Hematopoietic multipotent progenitor cell treated with erythropoietin and hydrocortisone succinate and interleukin-3 and kit ligand, for 8 days (in vitro differentiated cells): ENCODE measurements at regions not wholly inside any gene's neighbourhood (a gene's known extent, or its start where the extent isn't known, plus 50 kb on each side); places are given as distances from the start of the nearest gene placed in this dataset.

Source experiments
- DNase-seq: peaks from one replicate; pipeline ENCODE4 v3.0.0-alpha.2; 2015

GRCh38 chr12:46461459-46461858, 88.9 kb upstream of the SLC38A2 start:
- DNase-seq = no peak

GRCh38 chr12:46460682-46461210, 88.2 kb upstream of the SLC38A2 start:
- DNase-seq = no peak

- no peak for DNase-seq
Measured at GRCh38 chr12:46459861-46460545, 87.4 kb upstream of the SLC38A2 start.

- no peak for DNase-seq
Measured at GRCh38 chr12:46459111-46459510, 86.5 kb upstream of the SLC38A2 start.

- no peak for DNase-seq
Measured at GRCh38 chr12:46458500-46459102, 86.0 kb upstream of the SLC38A2 start.

- no peak for DNase-seq
Measured at GRCh38 chr12:46457958-46458357, 85.4 kb upstream of the SLC38A2 start.

- no peak for DNase-seq
Measured at GRCh38 chr12:46456356-46457334, 84.1 kb upstream of the SLC38A2 start.

GRCh38 chr12:46455648-46456352, 83.2 kb upstream of the SLC38A2 start:
- no peak for DNase-seq

GRCh38 chr12:46454981-46455380, 82.4 kb upstream of the SLC38A2 start:
- DNase-seq = no peak

GRCh38 chr12:46453428-46453827, 80.9 kb upstream of the SLC38A2 start:
- DNase-seq = no peak

GRCh38 chr12:46452776-46453175, 80.2 kb upstream of the SLC38A2 start:
- DNase-seq = no peak

- DNase-seq = no peak
Measured at GRCh38 chr12:46452061-46452615, 79.6 kb upstream of the SLC38A2 start.

GRCh38 chr12:46451276-46452021, 78.9 kb upstream of the SLC38A2 start:
- DNase-seq = no peak

GRCh38 chr12:46450279-46450748, 77.7 kb upstream of the SLC38A2 start:
- peak; percentile 22 for DNase-seq

GRCh38 chr12:46449856-46450255, 77.3 kb upstream of the SLC38A2 start:
- no peak for DNase-seq

GRCh38 chr12:46449316-46449715, 76.7 kb upstream of the SLC38A2 start:
- DNase-seq = no peak

- no peak for DNase-seq
Measured at GRCh38 chr12:46446645-46447044, 74.1 kb upstream of the SLC38A2 start.

- no peak for DNase-seq
Measured at GRCh38 chr12:46445551-46446235, 73.1 kb upstream of the SLC38A2 start.

GRCh38 chr12:46445093-46445492, 72.5 kb upstream of the SLC38A2 start:
- DNase-seq = no peak

- DNase-seq = no peak
Measured at GRCh38 chr12:46443594-46444263, 71.2 kb upstream of the SLC38A2 start.
